Osteocyte (in vitro differentiated cells): ENCODE measurements at regions not wholly inside any gene's neighbourhood (a gene's known extent, or its start where the extent isn't known, plus 50 kb on each side); places are given as distances from the start of the nearest gene placed in this dataset.
"Not testable (repeated sequence)": the region's sequence is repeated elsewhere in the genome, so short reads cannot be mapped to it uniquely, and the experiment has no call there.

Experiments
- DNase-seq: peaks from one replicate; pipeline ENCODE4 v3.0.0; 2021; ENCODE audit warnings: mixed read lengths; ENCODE audit not compliant: unreplicated experiment; ENCODE audit errors: extremely low spot score
- H3K27ac Mint-ChIP-seq: one replicate; pipeline ENCODE4 v1.8.0; 2021; ENCODE audit warnings: mild to moderate bottlenecking, mixed read lengths; ENCODE audit not compliant: unreplicated experiment
- H3K27me3 Mint-ChIP-seq: one replicate; pipeline ENCODE4 v1.8.0; 2021; ENCODE audit warnings: mixed read lengths; ENCODE audit not compliant: unreplicated experiment
- H3K36me3 Mint-ChIP-seq: one replicate; pipeline ENCODE4 v1.8.0; 2021; ENCODE audit warnings: mixed read lengths; ENCODE audit not compliant: unreplicated experiment
- H3K4me1 Mint-ChIP-seq: one replicate; pipeline ENCODE4 v1.8.0; 2021; ENCODE audit warnings: mixed read lengths; ENCODE audit not compliant: unreplicated experiment
- H3K4me3 Mint-ChIP-seq: one replicate; pipeline ENCODE4 v1.8.0; 2021; ENCODE audit warnings: mild to moderate bottlenecking, moderate library complexity, mixed read lengths; ENCODE audit not compliant: unreplicated experiment
- H3K9me3 Mint-ChIP-seq: one replicate; pipeline ENCODE4 v1.8.0; 2021; ENCODE audit warnings: mixed read lengths; ENCODE audit not compliant: unreplicated experiment
- CTCF ChIP-seq: fragments of 200-600 bp; sonication (generic); IDR thresholded peaks from 2 replicates; pipeline ENCODE4 v1.5.0; 2021; ENCODE audit warnings: antibody characterized with exemption, mild to moderate bottlenecking, moderate library complexity

DNA sequence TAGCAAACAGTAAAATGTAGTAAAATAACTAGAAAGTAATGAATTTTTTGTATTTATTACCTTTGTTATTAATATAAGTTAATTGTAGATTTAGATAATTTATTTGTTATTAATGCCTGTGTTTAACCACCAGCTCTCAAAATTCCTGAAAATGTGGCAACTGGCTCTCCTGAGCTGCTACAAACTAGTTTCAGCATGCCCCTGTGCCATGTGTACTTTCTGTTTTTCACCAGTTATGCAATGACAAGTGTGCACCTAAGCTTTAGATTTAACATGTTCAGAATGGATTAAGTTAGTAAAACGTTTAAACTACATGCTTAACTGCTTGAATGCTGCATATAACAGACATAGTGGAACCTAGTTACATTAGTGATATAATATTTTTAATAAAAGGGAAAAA lies 88.1 kb downstream of the POSTN start:
- Mint-ChIP-seq H3K4me3 (no peak overlapping the region), H3K9me3 (no peaks in the 10 kb centered on the region), H3K4me1 (peaks cover 13% of the 10 kb centered on the region), H3K36me3 (no peaks in the 10 kb centered on the region), H3K27ac (no peak overlapping the region), H3K27me3 (no peaks in the 10 kb centered on the region)
- DNase-seq, result no peak
- no peak for TF ChIP-seq CTCF

GRCh38 chr13:37505531-37505930 lies 93.0 kb downstream of the POSTN start:
- TF ChIP-seq CTCF, result no peak
- Mint-ChIP-seq H3K27me3 (no peaks in the 10 kb centered on the region), H3K4me3 (no peak overlapping the region), H3K4me1 (peaks cover 2% of the 10 kb centered on the region), H3K36me3 (no peaks in the 10 kb centered on the region), H3K27ac (no peak overlapping the region), H3K9me3 (no peaks in the 10 kb centered on the region)
- no peak for DNase-seq

DNA sequence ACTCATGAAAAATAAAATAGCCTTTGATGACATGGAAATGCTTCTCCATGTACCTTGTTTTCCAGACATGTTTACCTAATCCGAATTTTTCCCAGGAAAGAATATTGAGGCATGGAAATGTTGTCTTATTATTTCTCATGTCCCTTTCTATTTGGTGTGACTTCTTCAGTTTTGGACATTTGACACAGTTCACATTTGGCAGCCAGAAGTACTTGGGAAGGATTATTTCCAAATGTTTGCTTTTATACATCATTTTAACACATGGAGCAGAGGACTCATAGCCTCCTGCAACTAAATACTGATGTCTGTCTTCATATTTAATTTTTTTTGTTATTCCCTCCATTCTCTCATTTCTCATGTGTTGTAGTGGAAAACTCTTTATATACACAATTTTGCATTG lies 94.3 kb downstream of the POSTN start:
- no peaks in the 10 kb centered on the region for H3K36me3 Mint-ChIP-seq
- no peak for DNase-seq
- H3K27me3 Mint-ChIP-seq, result no peaks in the 10 kb centered on the region
- H3K27ac Mint-ChIP-seq, result no peak overlapping the region
- no peaks in the 10 kb centered on the region for H3K9me3 Mint-ChIP-seq
- no peaks in the 10 kb centered on the region for H3K4me1 Mint-ChIP-seq
- no peak for TF ChIP-seq CTCF
- H3K4me3 Mint-ChIP-seq, result no peak overlapping the region

GRCh38 chr13:37503287-37503686 lies 95.3 kb downstream of the POSTN start:
- no peaks in the 10 kb centered on the region for H3K36me3 Mint-ChIP-seq
- H3K4me1 Mint-ChIP-seq, result peaks cover 1% of the 10 kb centered on the region
- no peak overlapping the region for H3K4me3 Mint-ChIP-seq
- no peak for TF ChIP-seq CTCF
- peaks cover 3% of the 10 kb centered on the region for H3K9me3 Mint-ChIP-seq
- no peaks in the 10 kb centered on the region for H3K27me3 Mint-ChIP-seq
- H3K27ac Mint-ChIP-seq, result no peak overlapping the region
- DNase-seq, result no peak

DNA sequence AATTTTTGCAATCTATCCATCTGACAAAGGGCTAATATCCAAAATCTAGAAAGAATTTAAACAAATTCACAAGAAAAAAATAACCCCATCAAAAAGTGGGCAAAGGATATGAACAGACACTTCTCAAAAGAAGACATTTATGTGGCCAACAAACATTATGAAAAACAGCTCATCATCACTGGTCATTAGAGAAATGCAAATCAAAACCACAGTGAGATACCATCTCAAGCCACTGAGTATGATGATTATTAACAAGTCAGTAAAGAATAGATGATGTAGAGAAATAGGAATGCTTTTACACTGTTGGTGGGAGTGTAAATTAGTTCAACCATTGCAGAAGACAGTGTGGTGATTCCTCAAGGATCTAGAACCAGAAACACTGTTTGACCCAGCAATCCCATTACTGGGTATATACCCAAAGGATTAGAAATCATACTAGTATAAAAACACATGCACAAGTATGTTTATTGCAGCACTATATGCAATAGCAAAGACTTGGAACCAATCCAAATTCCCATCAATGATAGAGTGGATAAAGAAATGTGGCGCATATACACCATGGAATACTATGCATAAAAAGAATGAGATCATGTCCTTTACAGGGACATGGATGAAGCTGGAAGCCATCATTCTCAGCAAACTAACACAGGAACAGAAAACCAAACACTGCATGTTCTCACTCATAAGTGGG lies 96.1 kb downstream of the POSTN start:
- H3K27ac Mint-ChIP-seq, DNase-seq, H3K27me3 Mint-ChIP-seq, H3K36me3 Mint-ChIP-seq, H3K4me1 Mint-ChIP-seq, H3K9me3 Mint-ChIP-seq, H3K4me3 Mint-ChIP-seq: not testable (repeated sequence)

GRCh38 chr13:37501187-37501586 lies 97.4 kb downstream of the POSTN start:
- no peak for DNase-seq
- Mint-ChIP-seq H3K27me3 (no peaks in the 10 kb centered on the region), H3K4me3 (no peak overlapping the region), H3K9me3 (peaks cover 3% of the 10 kb centered on the region), H3K27ac (no peak overlapping the region), H3K4me1 (peaks cover 3% of the 10 kb centered on the region), H3K36me3 (no peaks in the 10 kb centered on the region)
- TF ChIP-seq CTCF, result no peak
